Epithelial cell of esophagus (primary cell): ENCODE measurements at regions not wholly inside any gene's neighbourhood (a gene's known extent, or its start where the extent isn't known, plus 50 kb on each side); places are given as distances from the start of the nearest gene placed in this dataset.

Experiments
- DNase-seq: peaks from one replicate; pipeline ENCODE4 v3.0.0; 2010; ENCODE audit warnings: low read depth
- H3K4me3 ChIP-seq: 2 replicates; pipeline ENCODE4 v1.5.1; 2011; ENCODE audit warnings: mild to moderate bottlenecking, low read length, control low read depth
- TF ChIP-seq, protein P1 (sequence below): IDR thresholded peaks from 2 replicates; pipeline ENCODE4 v1.5.1; 2011; ENCODE audit warnings: low read depth, mild to moderate bottlenecking, low read length, control low read depth, inconsistent platforms; ENCODE audit not compliant: insufficient read depth; ENCODE audit errors: missing control alignments

DNA sequence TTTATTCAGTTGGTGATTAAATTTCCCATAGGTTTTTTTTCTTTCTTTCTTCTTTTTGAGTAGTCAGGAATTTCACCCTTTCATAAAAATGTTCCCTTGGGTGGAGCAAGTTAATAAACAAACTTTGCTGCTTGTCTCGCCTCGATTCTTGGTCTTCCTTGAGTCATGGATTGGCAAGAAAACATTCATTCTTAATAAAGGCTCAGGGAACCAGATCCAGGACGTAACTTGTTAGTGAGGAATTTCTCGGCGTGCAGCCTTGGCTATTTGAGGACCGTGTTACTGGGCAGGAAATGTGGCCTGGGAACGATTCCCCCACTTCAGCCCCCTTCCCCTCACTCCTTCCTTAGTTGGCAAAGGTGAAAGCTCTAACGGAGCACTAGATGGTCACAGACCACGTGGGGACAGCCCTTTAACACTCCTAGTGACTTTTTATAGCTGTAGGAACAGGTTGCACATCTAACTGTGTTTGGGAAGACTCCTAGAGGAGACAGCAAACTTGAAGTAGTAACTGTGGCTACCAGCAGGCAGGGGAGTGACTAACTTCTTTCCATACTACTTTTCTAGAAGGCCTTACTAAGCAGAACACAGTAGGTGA is 106.8 kb downstream of the UCHL1 start:
- peak; percentile 43 for DNase-seq
- H3K4me3 ChIP-seq, result no peak overlapping the region
- TF ChIP-seq, protein P1, sequence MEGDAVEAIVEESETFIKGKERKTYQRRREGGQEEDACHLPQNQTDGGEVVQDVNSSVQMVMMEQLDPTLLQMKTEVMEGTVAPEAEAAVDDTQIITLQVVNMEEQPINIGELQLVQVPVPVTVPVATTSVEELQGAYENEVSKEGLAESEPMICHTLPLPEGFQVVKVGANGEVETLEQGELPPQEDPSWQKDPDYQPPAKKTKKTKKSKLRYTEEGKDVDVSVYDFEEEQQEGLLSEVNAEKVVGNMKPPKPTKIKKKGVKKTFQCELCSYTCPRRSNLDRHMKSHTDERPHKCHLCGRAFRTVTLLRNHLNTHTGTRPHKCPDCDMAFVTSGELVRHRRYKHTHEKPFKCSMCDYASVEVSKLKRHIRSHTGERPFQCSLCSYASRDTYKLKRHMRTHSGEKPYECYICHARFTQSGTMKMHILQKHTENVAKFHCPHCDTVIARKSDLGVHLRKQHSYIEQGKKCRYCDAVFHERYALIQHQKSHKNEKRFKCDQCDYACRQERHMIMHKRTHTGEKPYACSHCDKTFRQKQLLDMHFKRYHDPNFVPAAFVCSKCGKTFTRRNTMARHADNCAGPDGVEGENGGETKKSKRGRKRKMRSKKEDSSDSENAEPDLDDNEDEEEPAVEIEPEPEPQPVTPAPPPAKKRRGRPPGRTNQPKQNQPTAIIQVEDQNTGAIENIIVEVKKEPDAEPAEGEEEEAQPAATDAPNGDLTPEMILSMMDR, result no peak

DNA sequence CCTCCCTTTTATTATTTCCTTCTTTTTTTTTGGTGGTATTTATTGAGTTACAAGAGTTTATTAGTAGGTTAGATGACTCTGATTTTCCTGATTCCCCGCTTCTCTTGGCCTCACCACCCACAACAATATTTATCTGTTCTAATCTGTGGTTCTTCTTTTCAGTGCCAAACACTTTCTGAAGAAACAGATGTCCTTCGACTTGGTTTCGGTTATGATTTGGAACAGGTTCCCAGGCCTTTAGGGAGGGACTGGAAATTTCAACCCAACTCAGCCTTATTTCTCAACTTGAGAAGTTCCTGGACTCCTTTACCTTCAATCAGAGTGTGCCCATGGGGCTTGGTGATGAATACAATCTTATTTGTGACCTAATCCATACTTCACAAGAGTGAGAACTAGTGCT is 108.1 kb downstream of the UCHL1 start:
- no peak for DNase-seq
- TF ChIP-seq, protein P1, result no peak
- no peak overlapping the region for H3K4me3 ChIP-seq

DNA sequence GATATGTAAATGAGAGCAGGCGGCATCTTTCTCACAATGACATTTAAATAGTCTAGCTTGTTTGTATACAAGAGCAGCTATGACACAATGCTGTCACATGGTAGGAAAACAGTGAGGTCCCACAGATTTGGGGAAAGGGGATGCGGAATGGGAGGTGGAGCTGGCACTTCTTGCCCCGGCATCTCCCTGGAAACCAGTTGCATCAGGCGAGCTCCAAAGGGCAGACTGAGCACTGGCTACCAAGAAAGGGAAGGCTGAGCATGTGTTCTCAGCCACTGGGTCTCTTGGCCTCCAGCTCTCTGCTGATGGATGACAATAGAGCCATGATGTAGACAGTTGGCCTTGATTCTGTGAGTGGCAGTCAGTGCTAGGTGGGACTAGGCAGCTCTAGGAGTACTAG is 109.0 kb downstream of the UCHL1 start:
- no peak for DNase-seq
- H3K4me3 ChIP-seq, result no peak overlapping the region
- TF ChIP-seq, protein P1, result no peak

DNA sequence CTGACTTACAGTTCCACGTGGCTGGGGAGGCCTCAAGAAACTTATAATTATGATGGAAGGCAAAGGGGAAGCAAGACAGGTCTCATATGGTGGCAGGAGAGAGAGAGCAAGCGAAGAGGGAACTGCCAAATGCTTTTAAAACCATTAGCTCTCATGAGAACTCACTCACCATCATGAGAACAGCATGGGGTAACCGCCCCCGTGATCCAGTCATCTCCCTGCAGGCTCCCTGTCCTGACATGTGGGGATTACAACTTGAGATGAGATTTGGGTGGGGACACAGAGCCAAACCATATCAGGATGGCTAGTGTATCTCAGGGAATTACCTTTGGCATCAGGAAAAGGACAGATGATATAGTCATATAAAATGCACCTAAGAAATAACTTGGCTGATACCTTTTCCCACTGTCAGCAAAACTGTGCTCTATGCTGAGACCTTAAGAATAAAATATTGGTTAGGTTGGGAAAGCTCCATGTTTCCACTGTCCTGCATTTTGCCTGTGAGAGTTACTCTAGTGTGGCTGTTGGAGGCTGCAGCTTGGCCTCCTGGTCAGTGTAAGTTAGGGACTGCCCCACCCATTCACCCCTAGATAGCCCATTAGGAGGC is 110.3 kb downstream of the UCHL1 start:
- TF ChIP-seq, protein P1, result no peak
- DNase-seq, result peak; percentile 44
- H3K4me3 ChIP-seq, result no peak overlapping the region

DNA sequence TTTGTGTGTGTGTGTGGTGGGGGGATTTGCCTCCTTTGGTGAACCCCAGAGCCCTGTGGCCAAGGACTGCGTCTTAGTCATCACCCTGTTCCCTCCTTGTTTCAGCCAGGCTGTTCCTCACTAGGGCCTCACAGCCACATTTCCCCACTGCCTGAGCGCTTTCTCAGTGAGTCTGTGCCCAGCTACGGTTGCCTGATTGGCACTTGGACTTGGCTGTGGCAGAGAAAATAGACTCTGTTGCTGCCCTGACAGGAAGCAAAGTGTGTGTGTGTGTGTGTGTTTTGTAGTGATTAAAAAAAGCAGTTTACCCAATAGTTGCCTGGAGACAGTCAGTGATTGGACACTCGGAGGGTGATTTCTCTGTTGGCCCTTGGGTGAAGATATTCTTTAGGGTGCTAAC is 113.0 kb downstream of the UCHL1 start:
- H3K4me3 ChIP-seq, result no peak overlapping the region
- peak; percentile 9 for DNase-seq
- TF ChIP-seq, protein P1, result no peak

DNA sequence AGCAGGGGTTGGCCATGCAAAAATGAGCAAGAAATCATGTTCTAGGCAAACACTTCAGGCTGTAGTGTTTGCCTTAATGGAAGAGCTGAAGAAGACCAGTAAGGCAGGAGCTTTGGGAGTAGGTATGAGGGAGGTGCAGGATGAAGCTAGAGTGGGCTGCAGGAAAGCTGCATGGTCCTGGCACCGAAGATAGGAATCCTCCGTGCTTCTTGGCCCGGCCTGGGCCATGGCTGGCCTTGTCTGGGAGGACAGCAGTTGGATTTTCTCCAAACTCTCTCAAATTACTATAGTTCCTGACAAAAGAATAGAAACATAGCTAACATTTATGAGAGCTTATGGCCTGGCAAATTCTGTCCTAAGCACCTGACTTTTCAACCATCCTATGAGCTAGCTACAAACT is 116.5 kb downstream of the UCHL1 start:
- DNase-seq, result no peak
- TF ChIP-seq, protein P1, result no peak
- no peak overlapping the region for H3K4me3 ChIP-seq

DNA sequence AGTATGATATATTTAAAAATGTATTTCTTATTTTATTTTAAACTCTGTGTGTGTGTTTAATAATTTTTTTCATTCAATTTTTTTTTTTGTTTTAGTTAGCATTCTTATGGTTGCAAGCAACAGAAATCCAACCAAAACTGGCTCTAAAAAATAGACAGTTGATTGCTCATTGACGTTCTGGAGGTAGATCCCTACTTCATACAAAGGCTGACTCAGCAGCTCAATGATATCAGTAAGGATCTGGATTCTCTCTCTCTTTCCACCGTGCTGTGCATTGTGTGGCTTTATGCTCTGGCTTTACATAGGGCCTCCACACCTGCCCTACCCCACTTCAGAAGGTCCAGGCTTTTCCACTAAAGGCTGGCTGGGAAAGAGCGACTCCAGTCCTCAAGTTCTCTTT is 117.8 kb downstream of the UCHL1 start:
- no peak overlapping the region for H3K4me3 ChIP-seq
- no peak for DNase-seq
- TF ChIP-seq, protein P1, result no peak
